Ascending aorta (tissue), 2 donors: ENCODE measurements at regions not wholly inside any gene's neighbourhood (a gene's known extent, or its start where the extent isn't known, plus 50 kb on each side); places are given as distances from the start of the nearest gene placed in this dataset.

Experiments
- DNase-seq, 2 donors: peaks; one replicate each; pipeline ENCODE4 v3.0.0-alpha.2; 2019; ENCODE audit warnings: low spot score in 2 of 2
- H3K27ac ChIP-seq, 2 donors: fragments of 200-600 bp; sonication (generic); one replicate each; pipeline ENCODE4 v1.5.1; 2016 to 2017; ENCODE audit warnings: mild to moderate bottlenecking in 1 of 2
- H3K27me3 ChIP-seq: fragments of 200-600 bp; sonication (generic); one replicate; pipeline ENCODE4 v1.5.1; 2017
- H3K36me3 ChIP-seq, 2 donors: fragments of 200-600 bp; sonication (generic); one replicate each; pipeline ENCODE4 v1.5.1; 2016
- H3K4me1 ChIP-seq, 2 donors: fragments of 200-600 bp; sonication (generic); one replicate each; pipeline ENCODE4 v1.5.1; 2016 to 2017; ENCODE audit warnings: mild to moderate bottlenecking in 1 of 2
- H3K4me3 ChIP-seq, 2 donors: fragments of 200-600 bp; sonication (generic); one replicate each; pipeline ENCODE4 v1.5.1; 2016 to 2017; ENCODE audit warnings: mild to moderate bottlenecking in 1 of 2
- H3K9me3 ChIP-seq, 2 donors: fragments of 200-600 bp; sonication (generic); one replicate each; pipeline ENCODE4 v1.5.1; 2016
- CTCF ChIP-seq, 3 experiments: fragments of 200-600 bp in 2 of 3; fragments of 450-650 bp in 1 of 3; sonication (generic) in 2 of 3; IDR thresholded peaks; one replicate each; pipeline ENCODE4 v1.5.1; 2016 to 2019; ENCODE audit warnings: antibody characterized with exemption in 3 of 3, mild to moderate bottlenecking in 1 of 3, moderate library complexity in 1 of 3
- intact Hi-C: fragments of 100-400 bp; cut with DNase I; formaldehyde crosslinking; loops from one replicate; pipeline ENCODE4 v1.15.1; 2023

- Histone ChIP-seq H3K27me3 (no peaks in the 10 kb centered on the region), H3K36me3 (no peaks in the 10 kb centered on the region), H3K27ac (no peak overlapping the region), H3K4me1 (no peaks in the 10 kb centered on the region), H3K4me3 (no peak overlapping the region), H3K9me3 (no peaks in the 10 kb centered on the region)
- no peak for TF ChIP-seq CTCF (IDR thresholded peaks at IDR 0.05)
- intact Hi-C loops, result no loop called here
- no peak for DNase-seq
Measured at GRCh38 chr10:128373071-128373749, 247.0 kb upstream of the MKI67 start.

DNA sequence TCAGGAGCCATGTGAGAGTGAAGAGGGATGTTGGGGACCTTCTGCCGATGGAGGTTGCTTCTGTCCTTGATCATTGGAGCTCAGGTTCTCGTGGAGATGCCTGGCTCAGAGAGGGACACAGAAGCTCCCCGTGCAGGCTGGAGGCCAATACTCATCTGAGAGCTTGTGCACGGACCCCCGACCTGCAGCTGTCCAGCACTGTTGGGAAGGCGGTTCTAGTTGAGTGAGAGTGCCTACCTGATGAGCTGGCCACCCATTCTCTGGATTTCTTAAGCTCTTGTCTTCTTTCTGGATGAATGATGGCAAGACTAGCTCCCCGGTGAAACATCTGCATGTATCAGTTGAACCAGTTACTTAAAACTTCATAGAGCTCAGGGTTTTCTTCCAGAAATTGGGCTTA, 247.6 kb upstream of the MKI67 start:
- Histone ChIP-seq H3K4me3 (no peak overlapping the region), H3K27ac (no peak overlapping the region), H3K9me3 (no peaks in the 10 kb centered on the region), H3K4me1 (no peaks in the 10 kb centered on the region), H3K36me3 (no peaks in the 10 kb centered on the region), H3K27me3 (no peaks in the 10 kb centered on the region)
- no peak for TF ChIP-seq CTCF (IDR thresholded peaks at IDR 0.05)
- intact Hi-C loops, result no loop called here
- no peak for DNase-seq

DNA sequence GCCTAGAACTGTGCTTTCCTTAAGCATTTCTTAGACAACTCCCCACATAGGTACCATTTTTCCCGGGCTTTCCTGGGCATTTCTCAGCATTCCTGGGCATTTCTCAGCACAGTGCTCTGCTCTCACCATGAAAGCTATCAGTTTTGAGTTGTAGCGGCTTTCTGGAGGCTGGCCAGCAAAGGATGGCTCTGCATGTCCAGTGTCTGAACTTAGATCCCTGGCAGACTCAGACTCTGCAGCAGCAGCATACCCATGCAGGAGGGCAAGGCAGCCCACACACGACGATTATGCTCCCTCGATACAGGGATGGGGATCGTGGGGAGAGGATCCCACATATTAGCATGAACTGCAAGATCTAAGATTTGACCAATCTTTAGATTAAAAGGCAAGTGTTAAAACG, 248.9 kb upstream of the MKI67 start:
- TF ChIP-seq CTCF (IDR thresholded peaks at IDR 0.05), result no peak
- H3K4me1 ChIP-seq, result no peaks in the 10 kb centered on the region
- no peaks in the 10 kb centered on the region for H3K27me3 ChIP-seq
- DNase-seq, result no peak
- H3K4me3 ChIP-seq, result no peak overlapping the region
- H3K9me3 ChIP-seq, result no peaks in the 10 kb centered on the region
- H3K27ac ChIP-seq, result no peak overlapping the region
- intact Hi-C loops, result no loop called here
- H3K36me3 ChIP-seq, result no peaks in the 10 kb centered on the region

GRCh38 chr10:128377364-128377987, 251.3 kb upstream of the MKI67 start:
- Histone ChIP-seq H3K36me3 (no peaks in the 10 kb centered on the region), H3K27me3 (no peaks in the 10 kb centered on the region), H3K9me3 (no peaks in the 10 kb centered on the region), H3K27ac (no peak overlapping the region), H3K4me3 (no peak overlapping the region), H3K4me1 (no peaks in the 10 kb centered on the region)
- no peak for TF ChIP-seq CTCF (IDR thresholded peaks at IDR 0.05)
- intact Hi-C loops, result no loop called here
- DNase-seq, result no peak

DNA sequence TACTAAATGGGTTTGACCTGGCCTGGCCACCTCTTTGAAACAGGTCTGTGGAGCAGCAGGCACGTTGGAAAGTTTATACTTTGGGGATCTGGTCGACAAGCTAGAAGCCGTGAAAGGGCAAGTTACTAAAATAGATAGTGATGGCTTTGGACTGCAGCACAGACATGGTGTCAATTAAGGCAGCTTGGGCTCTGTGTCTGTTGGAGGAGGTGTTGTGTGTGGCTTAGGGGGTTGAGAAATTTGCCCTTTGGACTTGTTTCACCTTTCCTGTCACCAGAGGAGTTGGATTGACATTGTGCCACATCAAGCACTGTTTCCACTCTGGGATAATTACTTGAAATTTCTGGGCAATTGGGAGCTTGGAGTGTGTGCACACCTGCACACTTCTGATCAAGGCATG, 251.8 kb upstream of the MKI67 start:
- Histone ChIP-seq H3K4me1 (no peaks in the 10 kb centered on the region), H3K9me3 (no peaks in the 10 kb centered on the region), H3K27ac (no peak overlapping the region), H3K4me3 (no peak overlapping the region), H3K36me3 (no peaks in the 10 kb centered on the region), H3K27me3 (no peaks in the 10 kb centered on the region)
- intact Hi-C loops, result no loop called here
- no peak for DNase-seq
- no peak for TF ChIP-seq CTCF (IDR thresholded peaks at IDR 0.05)
